CD14-positive monocyte (primary cell): ENCODE measurements at regions not wholly inside any gene's neighbourhood (a gene's known extent, or its start where the extent isn't known, plus 50 kb on each side); places are given as distances from the start of the nearest gene placed in this dataset.

Experiments used
- DNase-seq, 3 donors: peaks; one replicate each; pipeline ENCODE4 v3.0.0-alpha.2; 2011 to 2022
- H2AFZ ChIP-seq: 2 replicates; pipeline ENCODE4 v1.6.0; 2012; ENCODE audit warnings: mild to moderate bottlenecking, low read depth, low read length, inconsistent platforms; ENCODE audit not compliant: insufficient read depth, poor library complexity, severe bottlenecking
- H3K27ac ChIP-seq, 2 donors: 1 replicate in 1 of 2; 2 replicates in 1 of 2; pipeline ENCODE4 v1.5.1; 2012 to 2013; ENCODE audit warnings: low read length in 2 of 2, control low read depth in 1 of 2, inconsistent platforms in 1 of 2, low read depth in 1 of 2, mild to moderate bottlenecking in 1 of 2
- H3K27me3 ChIP-seq, 2 donors: one replicate each; pipeline versions ENCODE4 v1.6.0 to v1.6.1; 2011 to 2013; ENCODE audit warnings: low read length in 2 of 2; ENCODE audit not compliant: control insufficient read depth in 2 of 2, insufficient read depth in 2 of 2
- H3K36me3 ChIP-seq, 2 donors: replicated peaks in 1 of 2; 1 replicate in 1 of 2; 2 replicates in 1 of 2; pipeline versions ENCODE4 v1.5.1 to v1.6.1; 2012 to 2013; ENCODE audit warnings: low read length in 2 of 2, control low read depth in 1 of 2, inconsistent platforms in 1 of 2, mild to moderate bottlenecking in 1 of 2; ENCODE audit not compliant: insufficient read depth in 2 of 2, control insufficient read depth in 1 of 2
- H3K4me1 ChIP-seq, 2 donors: 1 replicate in 1 of 2; 2 replicates in 1 of 2; pipeline versions ENCODE4 v1.5.1 to v1.6.1; 2012 to 2013; ENCODE audit warnings: low read length in 2 of 2, control low read depth in 1 of 2, inconsistent platforms in 1 of 2, mild to moderate bottlenecking in 1 of 2, moderate library complexity in 1 of 2; ENCODE audit not compliant: insufficient read depth in 2 of 2, control insufficient read depth in 1 of 2
- H3K4me2 ChIP-seq: replicated peaks from 2 replicates; pipeline ENCODE3; 2012; ENCODE audit warnings: low read length, moderate library complexity, mild to moderate bottlenecking; ENCODE audit not compliant: poor library complexity, severe bottlenecking; ENCODE audit errors: extremely low read depth
- H3K4me3 ChIP-seq, 3 experiments: fragments of 200-600 bp in 1 of 3; sonication (generic) in 1 of 3; replicated peaks in 1 of 3; 1 replicate in 2 of 3; 2 replicates in 1 of 3; pipeline ENCODE4 v1.5.1; 2011 to 2013; ENCODE audit warnings: low read length in 3 of 3, mild to moderate bottlenecking in 3 of 3, control low read depth in 2 of 3, low read depth in 2 of 3, inconsistent platforms in 1 of 3, moderate library complexity in 1 of 3
- H3K79me2 ChIP-seq: 2 replicates; pipeline ENCODE4 v1.6.0; 2012; ENCODE audit warnings: mild to moderate bottlenecking, control low read depth, inconsistent platforms, low read length, moderate library complexity; ENCODE audit not compliant: insufficient read depth
- H3K9ac ChIP-seq: 2 replicates; pipeline ENCODE4 v1.6.0; 2017; ENCODE audit warnings: low read length, mild to moderate bottlenecking; ENCODE audit not compliant: insufficient read depth, poor library complexity, severe bottlenecking
- H3K9me3 ChIP-seq, 2 donors: replicated peaks in 1 of 2; 1 replicate in 1 of 2; 2 replicates in 1 of 2; pipeline versions ENCODE4 v1.5.1 to v1.6.1; 2012 to 2013; ENCODE audit warnings: low read length in 2 of 2, control low read depth in 1 of 2; ENCODE audit not compliant: control insufficient read depth in 1 of 2, insufficient read depth in 1 of 2
- H4K20me1 ChIP-seq: 2 replicates; pipeline ENCODE4 v1.6.0; 2012; ENCODE audit warnings: mild to moderate bottlenecking, low read length, control low read depth, moderate library complexity; ENCODE audit not compliant: insufficient read depth
- H3K27ac Mint-ChIP-seq, 7 donors: one replicate each; pipeline ENCODE4 v1.8.0; 2020; ENCODE audit warnings: mild to moderate bottlenecking in 7 of 7, mixed read lengths in 7 of 7, moderate library complexity in 6 of 7, inconsistent platforms in 2 of 7
- H3K27me3 Mint-ChIP-seq, 3 donors: one replicate each; pipeline ENCODE4 v1.8.0; 2021 to 2022; ENCODE audit warnings: low read depth in 3 of 3, mild to moderate bottlenecking in 3 of 3, mixed read lengths in 3 of 3, moderate library complexity in 3 of 3, inconsistent platforms in 1 of 3
- H3K36me3 Mint-ChIP-seq, 2 donors: one replicate each; pipeline ENCODE4 v1.8.0; 2020; ENCODE audit warnings: mixed read lengths in 2 of 2, inconsistent platforms in 1 of 2, mild to moderate bottlenecking in 1 of 2
- H3K4me1 Mint-ChIP-seq: one replicate; pipeline ENCODE4 v1.8.0; 2020; ENCODE audit warnings: mild to moderate bottlenecking, mixed read lengths
- H3K4me3 Mint-ChIP-seq, 2 donors: one replicate each; pipeline ENCODE4 v1.8.0; 2020; ENCODE audit warnings: mild to moderate bottlenecking in 2 of 2, mixed read lengths in 2 of 2, moderate library complexity in 1 of 2
- H3K9me3 Mint-ChIP-seq, 7 donors: one replicate each; pipeline ENCODE4 v1.8.0; 2020 to 2022; ENCODE audit warnings: mixed read lengths in 7 of 7, mild to moderate bottlenecking in 6 of 7, moderate library complexity in 6 of 7, inconsistent platforms in 2 of 7
- CTCF ChIP-seq: fragments of 200-600 bp; IDR thresholded peaks from one replicate; pipeline ENCODE4 v1.8.0; 2022; ENCODE audit warnings: antibody characterized with exemption, mild to moderate bottlenecking
- WGBS: methylation state at CpG from one replicate; pipeline ENCODE4 v1.1.5; 2013; ENCODE audit warnings: missing lambda C conversion rate; ENCODE audit not compliant: insufficient coverage; 5-methylcytosine and 5-hydroxymethylcytosine counted together
- intact Hi-C, 2 donors: fragments of 100-400 bp; cut with micrococcal nuclease; formaldehyde crosslinking; loops; one replicate each; pipeline versions ENCODE4 v1.15.0 to v1.15.1; 2023

- Mint-ChIP-seq H3K27me3 (peaks cover 0 to 12% (median 10%) of the 10 kb centered on the region in 3 donors), H3K9me3 (peaks cover 0 to 1% (median 0%) of the 10 kb centered on the region in 7 donors), H3K36me3 (no peaks in the 10 kb centered on the region), H3K4me3 (no peak overlapping the region), H3K4me1 (peaks cover 6% of the 10 kb centered on the region), H3K27ac (no peak overlapping the region)
- no peaks in the 10 kb centered on the region for H3K36me3 ChIP-seq
- WGBS: no CpG with 5 or more reads among the region's 3 CpGs
- DNase-seq: no peak
- no peaks in the 10 kb centered on the region for H3K27me3 ChIP-seq
- no peaks in the 10 kb centered on the region for H4K20me1 ChIP-seq
- H3K9me3 ChIP-seq: no peaks in the 10 kb centered on the region
- H3K9ac ChIP-seq: no peak overlapping the region
- no peak overlapping the region for H3K4me3 ChIP-seq
- no peak overlapping the region for H3K4me2 ChIP-seq
- TF ChIP-seq CTCF: no peak
- H3K79me2 ChIP-seq: no peaks in the 10 kb centered on the region
- H3K27ac ChIP-seq: no peak overlapping the region
- intact Hi-C loops: no loop called here
- H2AFZ ChIP-seq: no peak overlapping the region
- no peaks in the 10 kb centered on the region for H3K4me1 ChIP-seq
These were observed 53.0 kb upstream of the GPR6 start for GRCh38 chr6:109925075-109925474.

- peaks cover 6% of the 10 kb centered on the region for H3K4me1 Mint-ChIP-seq
- H3K27me3 Mint-ChIP-seq: peaks cover 0 to 12% (median 10%) of the 10 kb centered on the region in 3 donors
- H3K27me3 ChIP-seq: no peaks in the 10 kb centered on the region
- WGBS: no CpG with 5 or more reads among the region's 1 CpG
- peaks cover 0 to 1% (median 0%) of the 10 kb centered on the region in 7 donors for H3K9me3 Mint-ChIP-seq
- no peaks in the 10 kb centered on the region for H3K79me2 ChIP-seq
- H4K20me1 ChIP-seq: no peaks in the 10 kb centered on the region
- H3K4me3 Mint-ChIP-seq: no peak overlapping the region
- DNase-seq: no peak
- H2AFZ ChIP-seq: no peak overlapping the region
- H3K27ac ChIP-seq: no peak overlapping the region
- no peak for TF ChIP-seq CTCF
- H3K4me1 ChIP-seq: no peaks in the 10 kb centered on the region
- H3K36me3 ChIP-seq: no peaks in the 10 kb centered on the region
- H3K9me3 ChIP-seq: no peaks in the 10 kb centered on the region
- H3K4me3 ChIP-seq: no peak overlapping the region
- H3K36me3 Mint-ChIP-seq: no peaks in the 10 kb centered on the region
- H3K4me2 ChIP-seq: no peak overlapping the region
- H3K9ac ChIP-seq: no peak overlapping the region
- no peak overlapping the region for H3K27ac Mint-ChIP-seq
- intact Hi-C loops: no loop called here
These were observed 51.1 kb upstream of the GPR6 start for GRCh38 chr6:109927052-109927451.
